Stimulated activated naive CD8-positive, alpha-beta T cell treated with anti-CD3 and anti-CD28 coated beads, Interleukin-15, amount 100 ng/mL, for 72 hours (primary cell): ENCODE measurements at regions not wholly inside any gene's neighbourhood (a gene's known extent, or its start where the extent isn't known, plus 50 kb on each side); places are given as distances from the start of the nearest gene placed in this dataset.
A peak's percentile ranks its signal among the peaks of the same experiment; 100 is the strongest.
"Not testable (repeated sequence)": the region's sequence is repeated elsewhere in the genome, so short reads cannot be mapped to it uniquely, and the experiment has no call there.

ENCODE experiments used
- ATAC-seq: fragments of 150-1000 bp; cut with Tn5 transposase; 2 replicates; pipeline ENCODE4 v1.10.0; 2021; ENCODE audit warnings: mild to moderate bottlenecking, moderate library complexity
- DNase-seq, 2 donors: peaks; one replicate each; pipeline ENCODE4 v3.0.0; 2021 to 2022
- H3K27ac Mint-ChIP-seq, 2 donors: one replicate each; pipeline ENCODE4 v1.8.0; 2022; ENCODE audit warnings: mild to moderate bottlenecking in 2 of 2, mixed read lengths in 2 of 2, moderate library complexity in 2 of 2
- H3K27me3 Mint-ChIP-seq: one replicate; pipeline ENCODE4 v1.8.0; 2022; ENCODE audit warnings: mixed read lengths
- H3K4me1 Mint-ChIP-seq: one replicate; pipeline ENCODE4 v1.8.0; 2022; ENCODE audit warnings: mild to moderate bottlenecking, mixed read lengths
- H3K4me3 Mint-ChIP-seq, 2 donors: one replicate each; pipeline ENCODE4 v1.8.0; 2022; ENCODE audit warnings: mild to moderate bottlenecking in 2 of 2, mixed read lengths in 2 of 2, moderate library complexity in 1 of 2
- H3K9me3 Mint-ChIP-seq, 2 donors: one replicate each; pipeline ENCODE4 v1.8.0; 2022; ENCODE audit warnings: mixed read lengths in 2 of 2

GRCh38 chr3:177807150-177807875 is 610.0 kb upstream of the TBL1XR1 start:
- H3K27ac Mint-ChIP-seq: no peak overlapping the region
- ATAC-seq (no peak), DNase-seq (no peak)
- H3K4me3 Mint-ChIP-seq: no peak overlapping the region
- peaks cover 23% of the 10 kb centered on the region for H3K4me1 Mint-ChIP-seq
- H3K9me3 Mint-ChIP-seq: no peaks in the 10 kb centered on the region
- no peaks in the 10 kb centered on the region for H3K27me3 Mint-ChIP-seq

DNA sequence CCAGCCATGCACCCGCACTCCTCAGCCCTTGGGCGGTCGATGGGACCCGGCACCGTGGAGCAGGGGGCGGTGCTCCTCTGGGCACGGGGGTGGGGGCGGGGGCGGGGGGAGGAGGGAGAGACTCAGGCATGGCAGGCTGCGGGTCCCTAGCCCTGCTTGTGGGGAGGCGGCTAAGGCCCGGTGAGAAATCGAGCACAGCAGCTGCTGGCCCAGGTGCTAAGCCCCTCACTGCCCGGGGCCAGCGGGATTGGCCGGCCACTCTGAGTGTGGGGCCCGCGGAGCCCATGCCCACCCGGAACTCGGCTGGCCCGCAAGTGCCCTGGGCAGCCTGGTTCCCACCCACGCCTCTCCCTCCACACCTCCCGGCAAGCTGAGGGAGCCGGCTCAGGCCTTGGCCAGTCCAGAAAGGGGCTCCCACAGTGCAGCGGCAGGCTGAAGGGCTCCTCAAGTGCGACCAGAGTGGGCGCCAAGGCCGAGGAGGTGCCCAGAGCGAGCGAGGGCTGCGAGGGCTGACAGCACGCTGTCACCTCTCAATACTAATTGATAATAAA is 611.7 kb upstream of the TBL1XR1 start:
- DNase-seq, H3K27me3 Mint-ChIP-seq, H3K27ac Mint-ChIP-seq, H3K4me3 Mint-ChIP-seq, H3K9me3 Mint-ChIP-seq, ATAC-seq: not testable (repeated sequence)
- H3K4me1 Mint-ChIP-seq: peaks cover 23% of the 10 kb centered on the region

GRCh38 chr3:177810162-177810623 is 612.9 kb upstream of the TBL1XR1 start:
- Mint-ChIP-seq H3K27ac (peak overlapping the region in 1 of 2 donors; percentile 85), H3K4me1 (peaks cover 23% of the 10 kb centered on the region), H3K9me3 (no peaks in the 10 kb centered on the region), H3K27me3 (no peaks in the 10 kb centered on the region), H3K4me3 (peak overlapping the region in 1 of 2 donors; percentile 38)
- ATAC-seq (no peak), DNase-seq (no peak)

DNA sequence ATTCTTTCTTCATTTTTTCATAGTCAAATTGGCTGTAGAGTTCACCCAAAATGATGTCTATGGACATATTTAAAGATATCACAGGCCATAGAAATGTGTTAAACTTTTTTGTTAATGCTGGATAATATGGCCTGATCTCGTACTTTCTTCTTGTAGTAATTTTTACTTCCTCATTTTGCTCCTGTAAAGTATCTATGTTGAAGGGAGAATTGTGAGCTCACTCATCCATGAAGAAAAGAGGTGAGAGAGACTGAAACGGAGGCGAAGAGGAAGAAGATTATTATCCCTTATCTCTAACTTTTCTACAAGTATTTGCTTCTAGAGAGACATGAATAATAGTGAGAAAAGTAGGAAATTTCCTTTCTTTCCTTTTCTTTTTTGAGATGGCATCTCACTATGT is 613.8 kb upstream of the TBL1XR1 start:
- Mint-ChIP-seq H3K4me3 (no peak overlapping the region), H3K27me3 (no peaks in the 10 kb centered on the region), H3K9me3 (no peaks in the 10 kb centered on the region), H3K27ac (no peak overlapping the region), H3K4me1 (peaks cover 23% of the 10 kb centered on the region)
- DNase-seq (no peak), ATAC-seq (no peak)

DNA sequence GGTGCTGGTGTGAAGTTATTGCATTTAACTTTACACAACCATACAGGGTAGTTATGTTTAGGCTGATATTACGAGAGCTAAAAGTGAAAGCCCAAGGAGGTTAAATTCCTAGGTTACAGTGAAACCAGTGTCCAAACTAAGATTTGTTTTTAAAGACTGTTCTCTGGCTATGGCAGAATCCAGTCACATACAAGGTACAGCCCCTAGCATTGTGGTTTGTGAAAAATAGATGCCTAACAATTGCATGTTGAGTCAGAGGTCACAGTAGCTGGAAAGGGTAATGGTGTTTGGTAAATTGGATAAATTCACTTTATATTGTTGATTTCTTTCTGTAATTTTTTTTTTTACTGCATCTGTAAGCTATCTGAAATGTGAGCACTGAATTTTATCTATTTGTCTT is 614.6 kb upstream of the TBL1XR1 start:
- Mint-ChIP-seq H3K27ac (peak overlapping the region in 1 of 2 donors; percentile 64), H3K9me3 (no peaks in the 10 kb centered on the region), H3K4me1 (peaks cover 23% of the 10 kb centered on the region), H3K4me3 (peak overlapping the region in 1 of 2 donors; percentile 30), H3K27me3 (no peaks in the 10 kb centered on the region)
- no peak for DNase-seq
- peak; percentile 94 for ATAC-seq

GRCh38 chr3:177812492-177812891 is 615.2 kb upstream of the TBL1XR1 start:
- Mint-ChIP-seq H3K27me3 (no peaks in the 10 kb centered on the region), H3K4me3 (no peak overlapping the region), H3K4me1 (peaks cover 23% of the 10 kb centered on the region), H3K9me3 (no peaks in the 10 kb centered on the region), H3K27ac (no peak overlapping the region)
- DNase-seq (no peak), ATAC-seq (no peak)

- H3K27me3 Mint-ChIP-seq: no peaks in the 10 kb centered on the region
- peak overlapping the region in 1 of 2 donors; percentile 31 for H3K27ac Mint-ChIP-seq
- no peak overlapping the region for H3K4me3 Mint-ChIP-seq
- peaks cover 23% of the 10 kb centered on the region for H3K4me1 Mint-ChIP-seq
- DNase-seq (no peak), ATAC-seq (no peak)
- no peaks in the 10 kb centered on the region for H3K9me3 Mint-ChIP-seq
Observed at GRCh38 chr3:177813322-177813721, 616.0 kb upstream of the TBL1XR1 start.

- Mint-ChIP-seq H3K4me3 (no peak overlapping the region), H3K27me3 (no peaks in the 10 kb centered on the region), H3K9me3 (no peaks in the 10 kb centered on the region), H3K27ac (no peak overlapping the region), H3K4me1 (peaks cover 13% of the 10 kb centered on the region)
- DNase-seq (no peak), ATAC-seq (no peak)
Observed at GRCh38 chr3:177816667-177817208, 619.5 kb upstream of the TBL1XR1 start.

DNA sequence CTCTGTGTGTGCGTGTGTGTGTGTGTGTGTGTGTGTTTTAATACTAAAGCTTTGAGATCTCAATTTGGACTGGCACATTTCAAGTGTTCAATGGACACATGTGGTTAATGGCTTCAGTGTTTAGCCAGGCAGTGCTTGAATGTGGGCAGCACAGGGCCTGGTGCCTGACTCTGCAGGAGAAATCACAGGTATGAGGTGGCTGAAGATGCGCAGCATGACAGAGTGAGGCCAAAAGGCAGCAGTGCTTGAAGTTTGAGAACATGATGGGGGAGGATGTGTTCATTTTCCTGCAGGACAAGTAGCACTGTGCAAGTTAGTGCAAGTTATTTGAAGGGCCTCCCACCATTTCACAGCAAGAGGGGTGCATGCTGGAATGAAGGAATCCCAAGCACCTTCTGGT is 620.5 kb upstream of the TBL1XR1 start:
- ATAC-seq: no peak
- Mint-ChIP-seq H3K27me3 (no peaks in the 10 kb centered on the region), H3K4me3 (no peak overlapping the region), H3K9me3 (no peaks in the 10 kb centered on the region), H3K4me1 (peaks cover 12% of the 10 kb centered on the region), H3K27ac (no peak overlapping the region)
- no peak for DNase-seq

- ATAC-seq (no peak), DNase-seq (no peak)
- Mint-ChIP-seq H3K27ac (no peak overlapping the region), H3K27me3 (no peaks in the 10 kb centered on the region), H3K4me1 (peaks cover 12% of the 10 kb centered on the region), H3K9me3 (no peaks in the 10 kb centered on the region), H3K4me3 (no peak overlapping the region)
Observed at GRCh38 chr3:177818712-177819240, 621.5 kb upstream of the TBL1XR1 start.

DNA sequence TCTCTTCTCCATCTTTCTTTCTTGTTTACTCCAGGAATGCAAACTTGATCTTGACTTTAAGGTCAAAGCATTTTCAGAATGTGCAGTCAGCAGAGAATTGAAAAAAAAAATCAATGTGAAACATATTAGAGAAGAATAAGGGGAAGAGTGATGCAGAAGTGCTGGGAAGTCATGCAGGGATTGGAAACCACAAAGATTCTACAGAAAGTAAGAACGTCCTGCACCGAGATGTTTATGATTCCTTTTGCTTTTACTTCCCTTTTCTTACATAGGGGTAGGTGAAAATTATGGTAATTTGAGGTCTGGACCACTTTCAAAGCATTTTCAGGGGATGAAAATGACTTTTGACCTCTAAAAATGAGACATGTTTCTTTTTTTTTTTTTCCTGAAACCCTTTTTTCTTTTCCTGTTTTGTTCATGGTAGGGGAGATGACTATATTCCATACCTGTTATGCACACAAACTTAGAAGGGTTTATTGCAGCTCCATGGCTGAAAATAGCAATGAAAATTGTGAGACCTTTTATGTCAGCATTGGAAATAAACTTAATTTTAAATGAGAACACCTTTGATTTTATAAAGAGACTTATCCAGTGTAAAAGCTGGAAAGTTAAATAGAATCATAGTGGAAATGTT is 623.5 kb upstream of the TBL1XR1 start:
- peaks cover 12% of the 10 kb centered on the region for H3K4me1 Mint-ChIP-seq
- no peaks in the 10 kb centered on the region for H3K9me3 Mint-ChIP-seq
- ATAC-seq (no peak), DNase-seq (no peak)
- peak overlapping the region; percentile 14 to 30 for H3K4me3 Mint-ChIP-seq
- no peak overlapping the region for H3K27ac Mint-ChIP-seq
- H3K27me3 Mint-ChIP-seq: no peaks in the 10 kb centered on the region

- Mint-ChIP-seq H3K9me3 (no peaks in the 10 kb centered on the region), H3K4me1 (peaks cover 18% of the 10 kb centered on the region), H3K27me3 (no peaks in the 10 kb centered on the region), H3K27ac (no peak overlapping the region), H3K4me3 (no peak overlapping the region)
- DNase-seq: no peak
- no peak for ATAC-seq
Observed at GRCh38 chr3:177822681-177823096, 625.4 kb upstream of the TBL1XR1 start.

DNA sequence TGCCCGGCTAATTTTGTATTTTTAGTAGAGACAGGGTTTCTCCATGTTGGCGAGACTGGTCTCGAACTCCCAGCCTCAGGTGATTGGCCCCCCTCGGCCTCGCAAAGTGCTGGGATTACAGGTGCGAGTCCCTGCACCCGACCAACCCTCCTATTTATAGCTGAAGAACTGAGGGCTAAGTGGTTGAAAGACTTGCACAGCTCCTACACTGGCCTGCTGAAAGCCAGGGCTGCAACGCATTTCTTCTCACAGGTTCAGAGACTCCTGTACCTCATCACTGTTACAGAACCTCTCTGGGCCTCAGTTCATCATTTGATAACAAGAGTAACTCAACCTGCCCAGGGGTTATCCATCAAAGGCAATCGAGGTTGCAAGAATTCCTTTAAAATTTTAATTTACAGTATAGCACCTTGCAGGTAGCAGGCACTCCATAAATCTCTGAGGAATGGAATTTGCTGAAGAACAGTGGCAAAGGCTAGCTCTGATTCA is 626.5 kb upstream of the TBL1XR1 start:
- H3K4me1 Mint-ChIP-seq: peaks cover 21% of the 10 kb centered on the region
- H3K27ac Mint-ChIP-seq: no peak overlapping the region
- ATAC-seq (no peak), DNase-seq (no peak)
- no peaks in the 10 kb centered on the region for H3K9me3 Mint-ChIP-seq
- no peaks in the 10 kb centered on the region for H3K27me3 Mint-ChIP-seq
- no peak overlapping the region for H3K4me3 Mint-ChIP-seq

- ATAC-seq: no peak
- H3K27ac Mint-ChIP-seq: no peak overlapping the region
Observed at GRCh38 chr3:177824190-177824786, 627.0 kb upstream of the TBL1XR1 start.

DNA sequence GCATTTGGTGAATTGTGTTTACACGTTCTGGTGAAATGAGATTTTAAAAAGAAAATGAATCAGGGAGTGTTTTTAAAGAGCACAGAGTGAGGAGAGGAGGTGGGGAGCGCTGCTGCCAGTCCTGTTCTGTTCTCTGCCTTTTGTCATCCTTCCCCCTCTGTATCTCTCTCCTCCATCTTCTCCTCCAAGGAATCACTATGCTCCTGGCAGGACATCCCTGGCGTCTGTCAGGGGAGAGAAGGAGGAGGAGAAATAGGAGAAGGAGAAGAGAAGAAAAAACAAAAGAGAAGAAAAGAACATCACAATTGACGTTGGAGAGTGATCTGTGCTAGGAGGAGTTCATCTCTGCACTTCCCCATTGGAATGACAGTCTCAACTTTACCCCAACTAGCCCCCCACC is 627.6 kb upstream of the TBL1XR1 start:
- H3K27ac Mint-ChIP-seq: no peak overlapping the region
- H3K9me3 Mint-ChIP-seq: no peaks in the 10 kb centered on the region
- H3K4me3 Mint-ChIP-seq: no peak overlapping the region
- ATAC-seq (no peak), DNase-seq (no peak)
- H3K4me1 Mint-ChIP-seq: peaks cover 21% of the 10 kb centered on the region
- H3K27me3 Mint-ChIP-seq: no peaks in the 10 kb centered on the region

More at GRCh38 chr3:177824190-177824786, 627.0 kb upstream of the TBL1XR1 start:
- Mint-ChIP-seq H3K4me1 (peaks cover 21% of the 10 kb centered on the region), H3K4me3 (no peak overlapping the region), H3K27me3 (no peaks in the 10 kb centered on the region), H3K9me3 (no peaks in the 10 kb centered on the region)
- DNase-seq: no peak
